ENCODE measurements at regions not wholly inside any gene's neighbourhood (a gene's known extent, or its start where the extent isn't known, plus 50 kb on each side); places are given as distances from the start of the nearest gene placed in this dataset.

DNA sequence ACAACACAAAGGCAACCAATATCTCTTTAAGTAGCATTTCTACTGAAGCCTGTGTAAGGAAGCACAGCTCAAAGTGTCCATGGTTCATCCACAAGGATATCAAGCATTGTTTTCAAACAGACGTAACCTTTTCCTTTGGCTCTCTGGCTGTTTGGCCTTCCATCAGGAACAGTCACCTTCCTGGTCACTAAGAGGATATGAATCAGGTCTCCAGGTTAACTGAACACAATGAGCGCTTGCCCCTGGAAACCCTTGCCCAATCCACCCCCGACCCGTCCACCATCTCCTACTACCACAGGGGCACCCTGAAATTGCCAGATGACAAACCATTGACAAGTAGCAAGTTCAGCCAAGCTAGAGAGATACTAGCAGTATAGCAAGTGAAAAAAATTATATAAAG, 114.4 kb upstream of the COL21A1 start:
- TF ChIP-seq GATA2 (IDR thresholded peaks at IDR 0.05; ENCODE audit: low read depth, low read length) (no peak), GATA3 (IDR thresholded peaks at IDR 0.05; ENCODE audit: low read depth, low read length) (no peak)
